HG02938 (cell line): ENCODE measurements at regions not wholly inside any gene's neighbourhood (a gene's known extent, or its start where the extent isn't known, plus 50 kb on each side); places are given as distances from the start of the nearest gene placed in this dataset.

Experiments used
- ATAC-seq: cut with Tn5 transposase; IDR thresholded peaks from one replicate; pipeline ENCODE4 v1.9.1; 2021; ENCODE audit warnings: mild to moderate bottlenecking, moderate library complexity; ENCODE audit not compliant: unreplicated experiment

DNA sequence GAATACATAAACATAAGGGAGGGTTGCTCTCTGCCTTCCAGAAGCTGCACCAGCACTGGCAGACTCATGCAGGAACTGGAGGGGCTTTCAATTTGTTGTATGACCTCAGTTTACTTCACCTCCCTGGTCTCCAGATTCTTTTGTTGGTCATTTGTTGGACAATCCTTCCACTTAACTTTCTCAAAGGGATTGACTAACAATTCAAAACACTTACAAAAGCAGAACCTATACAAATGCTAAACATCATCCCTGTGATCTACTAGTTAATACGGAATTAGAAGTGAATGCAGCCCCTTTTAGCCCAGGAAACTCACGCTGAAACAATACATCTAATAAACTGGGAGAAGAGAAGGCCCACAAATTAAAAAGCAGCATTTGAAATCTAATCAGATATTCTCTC lies 404.6 kb upstream of the BRINP1 start:
- no peak for ATAC-seq

DNA sequence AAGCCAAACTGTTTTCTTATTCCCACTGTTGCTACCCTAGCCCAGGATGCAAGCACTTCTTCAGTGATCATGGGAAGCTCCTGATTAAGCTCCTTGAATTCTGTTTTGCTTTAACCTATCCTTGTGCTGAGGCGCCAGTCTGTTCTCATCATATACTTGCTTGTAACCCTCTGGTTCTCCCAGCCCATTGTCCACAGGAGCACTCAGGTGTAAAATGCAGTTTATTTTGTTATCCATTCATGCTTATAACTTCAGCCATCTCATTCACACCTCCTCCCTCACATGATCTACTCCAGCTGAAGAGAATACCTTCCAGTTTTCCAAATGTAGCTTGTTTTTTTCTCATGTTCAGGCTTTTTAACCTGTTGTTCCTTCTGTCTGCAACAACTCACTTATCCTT lies 402.1 kb upstream of the BRINP1 start:
- no peak for ATAC-seq

DNA sequence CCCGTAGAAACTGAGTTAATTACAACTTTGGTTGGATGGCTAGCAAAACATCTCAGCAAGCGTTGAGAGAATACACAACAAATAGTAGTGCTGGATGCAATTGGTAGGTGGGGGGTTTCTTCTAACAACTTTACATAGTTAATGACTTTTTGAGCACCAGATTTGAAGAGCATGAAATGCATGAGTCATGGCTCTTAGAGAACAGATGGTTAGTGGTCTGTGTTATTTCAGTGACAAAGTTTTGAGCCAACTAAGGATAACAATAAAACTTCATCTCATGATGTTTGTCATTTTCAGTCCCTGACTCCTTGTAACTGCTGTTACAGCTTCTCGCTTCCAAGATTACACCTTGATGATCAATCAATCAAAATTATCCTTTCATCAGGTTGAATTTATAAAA lies 399.0 kb upstream of the BRINP1 start:
- no peak for ATAC-seq

DNA sequence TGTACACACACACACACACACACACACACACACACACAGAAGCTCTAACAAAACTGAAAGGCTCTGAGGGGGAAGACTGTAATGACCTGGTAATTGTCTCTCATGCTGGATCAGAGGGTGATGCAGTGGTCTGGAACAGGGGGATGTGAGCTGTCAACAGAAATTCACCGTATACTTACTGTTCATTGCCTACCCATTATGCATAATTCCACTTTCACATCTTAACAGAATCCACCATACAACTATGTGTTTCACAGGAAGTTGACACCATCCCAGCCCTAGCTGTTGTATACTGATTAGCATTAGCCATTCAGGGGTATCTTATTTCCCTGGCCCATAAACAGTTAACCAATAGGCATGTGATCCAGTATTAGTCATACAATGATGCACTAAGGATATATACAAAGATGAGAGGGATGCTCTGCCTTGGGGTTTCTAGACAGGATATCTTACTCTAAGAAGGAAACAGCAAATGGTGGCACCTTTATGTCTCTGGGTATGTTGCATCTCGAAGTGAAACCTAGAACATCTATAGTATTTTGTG lies 396.5 kb upstream of the BRINP1 start:
- no peak for ATAC-seq

DNA sequence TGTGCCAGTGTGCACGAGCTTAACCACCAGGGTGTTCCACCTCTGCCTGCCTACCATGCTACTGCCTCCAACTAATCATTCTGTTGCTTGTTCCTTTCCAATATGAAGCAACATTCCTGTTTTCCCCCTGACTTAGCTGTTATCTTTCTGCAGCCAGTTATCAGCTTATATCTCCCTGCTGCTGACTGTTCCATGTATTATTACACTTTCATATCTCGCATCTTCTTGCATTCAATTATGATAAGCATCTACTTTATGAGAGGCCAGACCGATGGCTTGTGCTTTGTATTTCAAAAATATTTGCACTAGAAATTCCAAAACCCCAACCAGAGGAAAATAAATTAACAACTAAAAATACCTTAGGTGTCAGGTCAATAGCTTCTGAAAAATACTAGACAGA lies 394.0 kb upstream of the BRINP1 start:
- ATAC-seq, result no peak

DNA sequence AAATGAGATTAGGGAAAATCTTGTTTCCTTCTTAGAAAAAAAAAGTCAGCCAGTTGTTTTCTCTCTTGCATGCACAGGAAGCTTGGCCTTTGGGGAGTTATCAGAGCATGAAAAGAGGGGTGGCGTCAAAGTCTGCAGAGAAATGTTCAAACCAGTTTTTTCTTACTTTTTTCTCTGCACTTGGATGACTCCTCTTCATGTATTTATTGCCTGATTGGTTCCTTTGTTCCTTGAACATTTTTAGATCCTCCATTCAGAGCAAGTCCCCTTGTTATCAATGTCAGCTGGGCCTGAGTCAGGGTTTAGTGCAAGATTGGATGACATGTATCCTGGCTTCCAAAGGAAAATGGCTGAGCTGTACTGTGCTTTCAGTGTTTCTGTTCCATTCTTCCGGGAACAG lies 392.6 kb upstream of the BRINP1 start:
- no peak for ATAC-seq

DNA sequence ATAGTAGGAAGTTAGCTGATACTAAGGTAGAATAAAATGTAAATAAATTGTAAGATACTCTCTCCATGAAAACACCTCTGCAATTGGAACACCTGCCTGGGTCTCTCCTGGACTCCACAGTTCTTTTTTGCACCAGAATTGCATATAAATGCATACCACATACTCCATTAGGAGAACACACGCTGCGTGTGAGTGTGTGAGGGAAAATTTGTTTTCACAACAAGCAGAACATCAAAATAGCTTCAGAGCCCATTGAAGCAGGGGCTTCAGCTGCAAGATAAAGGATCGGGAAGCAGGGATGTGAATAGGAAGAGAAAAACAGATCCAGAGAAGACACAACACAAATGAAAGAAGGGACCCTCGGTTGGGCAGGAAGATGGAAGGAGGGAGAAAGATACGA lies 389.8 kb upstream of the BRINP1 start:
- ATAC-seq, result no peak

DNA sequence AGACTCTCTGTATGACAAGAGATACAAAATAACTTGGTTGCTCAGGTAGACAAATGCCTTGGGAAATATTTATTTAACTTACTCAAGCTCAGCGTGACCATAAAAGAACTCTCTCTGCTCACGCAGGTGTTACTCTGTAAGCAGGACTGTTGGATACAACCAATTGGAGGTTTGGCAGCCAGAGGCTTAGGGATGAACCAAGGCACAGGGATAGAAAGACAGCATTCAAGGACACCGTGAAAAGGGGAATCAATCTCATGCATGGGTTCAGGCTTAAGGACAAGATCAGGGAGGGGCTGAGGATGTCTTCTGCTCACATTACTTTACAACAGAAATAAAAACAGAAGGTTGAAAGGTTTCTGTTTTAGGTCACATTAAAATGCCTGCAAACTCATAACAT lies 389.0 kb upstream of the BRINP1 start:
- ATAC-seq, result no peak

DNA sequence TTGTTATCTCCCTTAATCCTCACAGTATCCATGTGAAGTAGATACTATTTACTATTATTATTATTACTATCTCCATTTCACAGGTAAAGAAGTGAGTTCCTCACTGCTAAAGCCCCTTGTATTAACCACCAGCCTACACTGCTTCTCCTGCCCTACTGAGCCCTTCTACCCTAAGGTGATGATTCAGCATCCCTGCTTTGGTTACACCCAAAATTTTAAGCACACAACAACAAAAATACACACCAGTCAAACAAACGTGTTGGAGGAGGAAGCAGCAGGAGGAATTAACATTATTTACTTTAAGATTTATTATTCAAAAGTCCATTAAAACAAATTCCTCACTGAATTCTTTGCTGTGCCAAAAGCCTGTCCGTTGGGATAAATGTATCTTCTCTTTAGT lies 370.2 kb upstream of the BRINP1 start:
- no peak for ATAC-seq

DNA sequence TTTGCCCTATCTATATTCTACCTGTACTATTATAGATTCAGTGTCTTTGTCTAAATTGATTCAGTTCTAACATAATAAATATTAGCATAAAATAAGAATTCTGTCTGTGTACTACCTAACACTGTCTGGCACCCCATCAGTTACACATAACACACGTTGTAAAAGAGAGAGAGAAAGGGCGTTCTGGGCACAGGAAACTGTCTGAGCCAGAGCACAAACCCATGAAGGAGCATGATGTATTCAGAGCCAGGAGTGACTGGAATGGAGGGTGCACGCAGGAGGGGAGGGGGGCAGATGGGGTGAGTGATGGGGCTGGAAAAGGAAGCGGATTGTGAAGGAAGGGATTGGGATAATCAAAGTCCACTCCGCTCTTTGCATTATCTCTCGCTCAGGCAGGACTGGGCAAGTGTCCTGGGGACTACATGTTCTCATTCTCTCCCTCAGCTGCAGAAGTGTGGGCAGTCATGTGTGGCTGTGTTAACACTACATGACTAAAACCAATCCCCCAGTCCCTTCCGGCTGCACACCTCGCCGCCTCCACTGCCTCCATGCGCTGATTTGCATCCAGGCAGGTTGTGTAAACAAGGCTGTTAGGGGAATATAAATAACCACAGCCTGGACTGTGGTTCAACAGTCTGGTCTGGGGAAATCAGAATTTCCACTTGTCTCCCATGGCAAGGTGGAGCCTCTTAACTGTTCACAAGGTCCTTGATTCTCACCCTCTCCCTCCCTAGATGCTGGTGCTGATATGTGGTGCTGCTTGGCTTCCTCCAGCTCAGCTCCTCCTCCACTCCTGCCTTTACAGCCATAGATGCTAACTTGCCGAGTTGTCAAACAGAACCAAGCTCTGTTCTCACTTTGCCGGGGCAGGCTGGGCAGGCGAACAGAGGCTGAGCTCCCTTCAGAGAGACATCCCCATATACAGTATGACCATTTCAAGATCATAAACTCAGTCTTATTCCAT lies 367.5 kb upstream of the BRINP1 start:
- peak; percentile 97 for ATAC-seq

DNA sequence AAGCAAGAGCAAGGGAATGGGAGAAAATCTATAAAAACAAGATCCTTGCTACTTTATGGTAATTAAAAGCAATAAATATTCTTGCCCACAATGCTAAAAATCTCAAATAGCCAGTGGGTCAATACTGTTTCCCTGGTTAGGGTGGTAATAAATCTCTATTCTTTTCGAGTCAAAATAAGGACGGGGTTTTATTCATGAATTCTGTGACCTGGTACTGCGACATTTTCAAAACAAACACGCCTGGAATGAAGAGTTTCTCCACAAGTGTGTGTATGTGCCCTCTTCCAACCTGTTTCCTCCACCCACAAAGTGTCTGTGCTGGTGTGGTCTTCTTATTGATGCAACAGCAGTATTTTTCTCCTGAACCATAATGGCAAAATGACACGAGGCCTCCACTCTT lies 358.8 kb upstream of the BRINP1 start:
- ATAC-seq, result no peak

DNA sequence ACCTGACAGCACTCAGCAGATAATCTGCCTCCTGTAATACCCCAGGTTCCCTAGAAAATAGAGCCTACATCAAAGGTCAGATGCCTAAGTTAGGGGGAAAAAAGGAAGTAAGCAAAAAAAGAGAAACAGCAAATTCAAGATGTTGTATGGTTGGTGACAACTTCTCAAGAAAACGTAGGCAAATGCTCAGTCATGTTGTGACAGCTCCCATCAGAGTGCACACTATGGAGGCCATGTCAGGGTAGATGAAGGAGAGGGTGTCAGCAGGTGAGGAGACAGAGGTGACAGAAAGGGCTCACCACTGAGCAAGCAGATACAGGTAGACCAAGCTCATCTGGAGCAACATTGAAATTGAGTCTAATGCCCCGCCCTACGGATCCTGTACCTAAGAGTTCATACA lies 356.8 kb upstream of the BRINP1 start:
- no peak for ATAC-seq

DNA sequence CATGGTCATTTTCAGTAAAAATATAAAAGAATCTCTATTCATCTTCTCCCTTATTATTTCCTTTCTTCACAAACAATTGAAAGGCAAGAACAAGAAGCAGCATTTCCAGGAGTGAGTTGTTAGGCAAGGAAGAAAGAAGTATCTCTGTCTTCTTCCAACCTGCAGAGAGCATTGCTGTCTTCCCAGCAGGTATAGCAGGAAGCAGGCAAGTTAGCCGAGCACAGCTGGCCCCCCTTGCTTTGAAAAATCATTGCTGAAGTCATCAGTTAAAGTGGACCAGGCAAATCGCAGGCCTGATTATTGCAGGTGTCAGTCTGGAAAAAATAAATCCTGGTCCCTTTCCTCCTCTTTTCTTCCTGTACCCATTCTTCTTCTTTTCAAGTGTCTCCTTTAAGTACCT lies 353.1 kb upstream of the BRINP1 start:
- ATAC-seq, result no peak

DNA sequence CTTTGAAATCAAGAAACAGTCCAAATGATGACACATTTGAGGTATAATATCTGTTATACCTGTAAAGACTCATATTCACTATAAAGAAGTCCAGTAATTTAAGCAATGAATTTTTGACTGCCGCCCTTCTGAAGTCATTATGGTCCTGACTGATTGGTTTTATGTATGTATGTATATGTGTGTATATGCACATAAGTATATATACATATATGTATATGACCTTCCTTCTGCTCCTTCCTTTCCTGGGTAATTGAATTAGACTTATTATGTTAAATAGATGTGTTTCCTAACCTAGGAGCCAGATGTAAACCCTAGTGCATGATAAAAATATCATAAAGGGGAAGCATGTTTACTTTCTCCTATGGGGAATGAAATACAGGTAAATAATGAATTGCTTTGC lies 343.1 kb upstream of the BRINP1 start:
- ATAC-seq, result no peak

DNA sequence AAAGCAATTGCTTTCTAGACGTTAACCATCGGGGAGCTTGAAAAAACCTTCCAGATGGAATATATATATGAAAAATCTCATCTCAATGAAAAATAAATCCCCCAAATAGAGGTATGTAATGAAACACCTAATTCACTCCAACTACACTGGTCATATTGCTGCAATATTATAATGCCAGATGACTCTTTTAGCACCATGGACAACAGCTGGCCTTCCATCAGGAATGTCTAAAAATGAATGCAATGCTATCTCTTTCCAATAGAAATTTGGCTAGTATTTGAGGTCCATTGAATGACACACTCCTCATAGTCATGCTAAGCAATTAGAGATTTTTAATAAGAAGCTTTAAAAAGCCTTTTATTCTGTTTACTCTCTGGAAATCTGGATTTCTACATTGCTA lies 340.2 kb upstream of the BRINP1 start:
- ATAC-seq, result no peak

DNA sequence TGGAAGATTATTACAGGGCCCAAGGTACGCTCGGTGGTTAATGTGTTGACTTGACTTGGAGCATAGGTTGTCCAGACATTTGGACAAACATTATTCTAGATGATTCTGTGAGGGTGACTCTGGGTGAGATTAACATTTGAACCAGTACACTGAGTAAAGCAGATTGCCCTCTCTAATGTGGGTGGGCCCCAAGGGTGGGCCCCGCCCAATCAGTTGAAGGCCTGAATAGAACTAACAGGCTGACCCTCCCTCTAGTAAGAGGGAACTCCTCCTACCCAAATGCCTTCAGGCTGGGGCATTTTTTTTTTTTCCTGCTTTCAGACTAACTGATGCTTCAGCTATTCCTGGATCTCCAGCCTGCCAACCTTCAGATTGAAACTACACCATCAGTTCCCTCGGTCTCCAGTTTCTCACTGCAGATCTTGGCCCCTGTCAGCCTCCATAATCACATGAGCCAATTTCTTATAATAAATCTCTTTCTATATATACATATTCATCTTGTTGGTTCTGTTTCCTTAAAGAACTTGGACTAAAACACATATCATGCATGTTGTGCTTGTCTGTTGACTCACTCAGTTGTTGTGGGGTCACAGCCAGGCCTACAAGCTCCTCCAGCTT lies 338.1 kb upstream of the BRINP1 start:
- no peak for ATAC-seq

DNA sequence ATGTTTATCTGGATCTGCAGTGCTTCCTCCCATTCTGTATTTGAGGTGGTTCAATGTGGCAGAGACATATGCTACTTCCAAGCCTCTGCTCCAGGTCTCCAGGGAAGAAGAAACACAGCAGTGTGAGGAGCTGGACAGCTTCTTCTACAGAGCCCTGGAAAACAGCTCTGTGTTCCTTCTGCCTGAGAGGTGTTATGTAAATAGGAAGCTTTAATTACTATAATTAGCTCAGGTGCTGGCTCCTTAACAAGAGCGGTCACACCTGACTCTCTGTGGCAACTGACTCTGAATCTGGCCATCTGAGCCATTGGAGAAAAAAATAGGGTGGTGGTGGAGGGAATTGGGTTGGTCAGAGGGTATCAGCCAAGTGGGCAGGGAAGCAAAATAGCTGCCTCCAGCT lies 332.4 kb upstream of the BRINP1 start:
- no peak for ATAC-seq

DNA sequence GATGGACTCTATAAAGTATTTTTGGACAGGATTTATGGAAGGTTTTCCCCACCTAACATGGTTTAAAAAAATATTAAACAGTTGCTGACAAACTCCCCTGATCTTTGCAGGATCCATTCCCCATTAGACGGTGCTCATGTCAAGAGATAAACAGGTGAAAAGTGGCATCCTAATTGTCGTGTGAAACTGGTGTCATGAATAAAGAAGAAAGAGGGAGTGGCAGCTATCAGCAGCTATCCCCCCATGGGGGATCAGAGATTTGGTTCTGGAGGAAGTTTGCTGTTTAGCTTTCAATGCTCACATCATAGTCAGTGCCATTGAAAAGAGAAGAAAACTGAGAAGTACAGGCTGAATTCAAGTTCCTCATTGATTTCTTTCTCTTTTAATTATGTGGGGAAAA lies 329.3 kb upstream of the BRINP1 start:
- ATAC-seq, result no peak

DNA sequence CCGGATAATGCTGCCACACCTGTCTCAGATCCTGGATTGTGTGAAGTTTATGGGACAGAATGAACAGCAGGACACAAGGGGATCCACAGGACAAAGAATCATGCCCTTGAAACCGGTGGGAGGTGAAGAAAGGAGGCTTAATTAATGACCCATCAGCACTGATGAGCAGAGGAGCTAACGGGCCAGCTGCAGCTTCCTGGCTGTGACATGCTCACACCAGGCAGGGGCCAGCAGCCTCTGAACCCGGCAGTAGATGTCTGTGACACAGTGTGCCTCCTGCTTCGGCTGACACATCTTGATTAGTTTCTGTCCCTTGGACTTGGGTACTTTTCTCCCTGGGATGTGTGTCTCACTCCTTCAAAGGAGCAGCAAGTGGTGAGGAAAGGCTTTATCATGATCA lies 328.8 kb upstream of the BRINP1 start:
- ATAC-seq, result no peak

DNA sequence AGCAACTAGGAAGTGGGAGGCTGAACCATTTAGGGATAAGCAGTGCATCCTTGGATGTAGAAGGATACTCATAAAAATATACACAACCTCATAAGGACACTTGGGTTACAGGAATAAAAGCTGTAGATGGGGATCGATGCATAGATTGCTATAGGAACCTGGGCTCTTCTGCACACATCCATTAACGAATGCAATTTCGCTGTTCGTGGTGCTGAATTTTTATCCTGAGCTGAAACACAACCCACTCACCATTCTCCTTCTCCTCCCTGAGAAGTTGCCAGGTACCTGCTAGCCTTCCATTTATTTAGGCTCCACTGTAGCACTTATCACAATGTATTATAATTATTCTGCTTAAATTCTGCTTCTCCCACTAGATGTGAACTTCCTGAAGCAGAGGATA lies 320.6 kb upstream of the BRINP1 start:
- ATAC-seq, result no peak

DNA sequence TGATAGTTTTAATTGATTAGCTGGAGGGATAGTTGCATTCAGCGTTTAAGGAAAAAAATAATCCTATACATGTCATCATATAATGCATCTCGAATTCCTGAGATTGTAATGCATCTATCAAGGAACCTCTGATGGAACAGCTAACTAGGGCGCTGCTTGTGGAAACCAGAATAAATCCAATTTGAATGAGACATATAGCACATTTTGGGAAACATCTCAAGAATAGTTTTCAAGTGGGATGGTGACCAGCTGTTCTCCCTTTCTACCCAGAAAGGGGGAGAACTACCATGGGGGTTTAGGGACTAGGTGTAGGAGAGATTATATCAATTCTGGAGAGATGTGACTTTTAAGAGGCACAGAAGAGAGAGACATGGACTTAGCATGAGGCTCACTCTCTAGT lies 319.3 kb upstream of the BRINP1 start:
- ATAC-seq, result no peak

DNA sequence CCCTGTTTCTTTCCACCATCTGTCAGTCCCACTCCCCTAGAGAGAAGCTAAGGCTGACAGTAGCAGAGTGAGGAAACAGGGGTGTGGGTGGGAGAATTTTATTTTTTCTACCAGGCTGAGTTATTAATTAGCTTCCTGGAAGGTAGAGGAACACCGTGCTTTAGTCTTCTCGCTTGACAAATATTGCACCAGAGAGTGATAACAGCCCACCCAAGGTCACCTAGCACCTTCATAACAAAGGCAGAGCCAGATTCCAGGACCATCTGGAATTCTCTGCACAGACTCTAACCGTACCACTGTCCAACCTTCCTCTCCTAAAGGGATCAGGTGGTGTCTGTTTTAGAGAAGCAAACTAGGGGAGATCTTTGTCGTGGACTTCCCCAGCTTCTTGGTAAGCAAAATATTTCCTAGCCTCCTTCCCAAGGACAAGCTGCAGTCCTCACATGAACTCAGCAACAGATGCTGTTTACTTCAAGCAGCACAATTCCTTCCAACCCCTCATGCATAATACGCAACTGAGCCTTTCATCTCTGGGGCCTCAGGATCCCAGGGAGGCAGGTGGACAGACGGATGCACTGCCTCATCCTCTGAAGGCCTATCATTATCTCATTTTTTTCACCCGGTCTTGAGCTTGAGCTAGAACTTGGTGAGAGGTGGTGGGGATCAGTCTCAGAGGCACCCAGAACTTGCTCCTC lies 308.7 kb upstream of the BRINP1 start:
- no peak for ATAC-seq
